Ovary (tissue), 3 donors: ENCODE measurements at regions not wholly inside any gene's neighbourhood (a gene's known extent, or its start where the extent isn't known, plus 50 kb on each side); places are given as distances from the start of the nearest gene placed in this dataset.

Experiments used
- EP300 ChIP-seq: sonication (generic); formaldehyde crosslinking; IDR thresholded peaks from one replicate; pipeline ENCODE4 v1.6.1; 2017; ENCODE audit warnings: antibody characterized with exemption
- POLR2A ChIP-seq: fragments of 450-650 bp; IDR thresholded peaks from one replicate; pipeline ENCODE4 v1.6.1; 2017; ENCODE audit warnings: antibody characterized with exemption, mild to moderate bottlenecking, moderate library complexity
- TF ChIP-seq, protein P1 (sequence below), 3 donors: fragments of 450-650 bp in 2 of 3; fragments of 200-600 bp in 1 of 3; IDR thresholded peaks; one replicate each; pipeline versions ENCODE4 v1.5.1 to v1.8.0; 2016 to 2022; ENCODE audit warnings: antibody characterized with exemption in 3 of 3, mild to moderate bottlenecking in 1 of 3
- donor health status: DM: no; HTN: no; CAD: no.

DNA sequence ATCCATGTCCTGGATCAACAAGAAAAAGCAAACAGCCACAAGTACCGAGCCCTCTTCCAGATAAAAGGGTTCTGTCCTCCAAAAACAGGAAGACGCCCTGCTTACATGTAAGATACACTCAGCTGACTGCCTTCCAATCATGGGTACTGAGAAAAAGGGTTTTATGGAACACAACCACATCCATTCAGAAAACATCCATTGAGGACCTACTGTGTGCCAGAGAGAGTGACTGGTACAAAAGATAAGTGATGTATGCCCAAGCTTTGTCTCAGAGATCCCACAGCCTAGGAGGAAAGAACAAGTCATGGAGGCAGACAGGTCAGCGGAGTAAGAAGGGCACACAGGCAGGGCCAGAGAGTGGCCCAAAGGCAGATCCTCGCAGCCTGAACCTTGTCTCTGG lies 94.8 kb upstream of the SSTR4 start:
- TF ChIP-seq, protein P1, sequence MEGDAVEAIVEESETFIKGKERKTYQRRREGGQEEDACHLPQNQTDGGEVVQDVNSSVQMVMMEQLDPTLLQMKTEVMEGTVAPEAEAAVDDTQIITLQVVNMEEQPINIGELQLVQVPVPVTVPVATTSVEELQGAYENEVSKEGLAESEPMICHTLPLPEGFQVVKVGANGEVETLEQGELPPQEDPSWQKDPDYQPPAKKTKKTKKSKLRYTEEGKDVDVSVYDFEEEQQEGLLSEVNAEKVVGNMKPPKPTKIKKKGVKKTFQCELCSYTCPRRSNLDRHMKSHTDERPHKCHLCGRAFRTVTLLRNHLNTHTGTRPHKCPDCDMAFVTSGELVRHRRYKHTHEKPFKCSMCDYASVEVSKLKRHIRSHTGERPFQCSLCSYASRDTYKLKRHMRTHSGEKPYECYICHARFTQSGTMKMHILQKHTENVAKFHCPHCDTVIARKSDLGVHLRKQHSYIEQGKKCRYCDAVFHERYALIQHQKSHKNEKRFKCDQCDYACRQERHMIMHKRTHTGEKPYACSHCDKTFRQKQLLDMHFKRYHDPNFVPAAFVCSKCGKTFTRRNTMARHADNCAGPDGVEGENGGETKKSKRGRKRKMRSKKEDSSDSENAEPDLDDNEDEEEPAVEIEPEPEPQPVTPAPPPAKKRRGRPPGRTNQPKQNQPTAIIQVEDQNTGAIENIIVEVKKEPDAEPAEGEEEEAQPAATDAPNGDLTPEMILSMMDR (IDR thresholded peaks at IDR 0.05), result no peak
- no peak for TF ChIP-seq EP300
- TF ChIP-seq POLR2A, result no peak
